Esophagus (tissue), 2 donors: ENCODE measurements at regions not wholly inside any gene's neighbourhood (a gene's known extent, or its start where the extent isn't known, plus 50 kb on each side); places are given as distances from the start of the nearest gene placed in this dataset.

ENCODE experiments used
- H3K27ac ChIP-seq, 2 donors: one replicate each; pipeline ENCODE4 v1.5.1; 2013; ENCODE audit warnings: low read depth in 2 of 2, mild to moderate bottlenecking in 2 of 2, inconsistent platforms in 1 of 2, low read length in 1 of 2, moderate library complexity in 1 of 2
- H3K27me3 ChIP-seq, 2 donors: one replicate each; pipeline ENCODE4 v1.6.1; 2013; ENCODE audit warnings: low read length in 2 of 2, control low read depth in 1 of 2, mild to moderate bottlenecking in 1 of 2; ENCODE audit not compliant: insufficient read depth in 2 of 2, control insufficient read depth in 1 of 2
- H3K36me3 ChIP-seq, 2 donors: one replicate each; pipeline ENCODE4 v1.6.1; 2013; ENCODE audit warnings: low read length in 1 of 2; ENCODE audit not compliant: control insufficient read depth in 2 of 2, insufficient read depth in 2 of 2
- H3K4me1 ChIP-seq, 2 donors: one replicate each; pipeline ENCODE4 v1.6.1; 2013; ENCODE audit warnings: low read length in 1 of 2; ENCODE audit not compliant: control insufficient read depth in 2 of 2, insufficient read depth in 2 of 2
- H3K4me3 ChIP-seq, 2 donors: one replicate each; pipeline ENCODE4 v1.5.1; 2013; ENCODE audit warnings: low read length in 2 of 2, mild to moderate bottlenecking in 2 of 2, low read depth in 1 of 2, moderate library complexity in 1 of 2
- H3K9me3 ChIP-seq, 2 donors: one replicate each; pipeline ENCODE4 v1.6.1; 2013; ENCODE audit warnings: mild to moderate bottlenecking in 2 of 2, low read depth in 1 of 2, low read length in 1 of 2, moderate library complexity in 1 of 2; ENCODE audit not compliant: control insufficient read depth in 2 of 2, insufficient read depth in 1 of 2
- WGBS, 2 donors: extraction: QIAGEN DNeasy Blood & Tissue Kit; methylation state at CpG; one replicate each; pipeline ENCODE4 v1.1.7; 2013; 5-methylcytosine and 5-hydroxymethylcytosine counted together
- donor health status: healthy with polysubstance abuse.
- donor health status: Bipolar disorder and iron deficiency.

GRCh38 chr15:38853608-38854007 is 289.0 kb upstream of the RASGRP1 start:
- no peaks in the 10 kb centered on the region for H3K9me3 ChIP-seq
- H3K4me3 ChIP-seq, result no peak overlapping the region
- H3K27ac ChIP-seq, result no peak overlapping the region
- H3K4me1 ChIP-seq, result no peaks in the 10 kb centered on the region
- H3K36me3 ChIP-seq, result no peaks in the 10 kb centered on the region
- 42 to 68% methylated on average over 1 of the region's 1 CpG for WGBS, 2 donors
- no peaks in the 10 kb centered on the region for H3K27me3 ChIP-seq

DNA sequence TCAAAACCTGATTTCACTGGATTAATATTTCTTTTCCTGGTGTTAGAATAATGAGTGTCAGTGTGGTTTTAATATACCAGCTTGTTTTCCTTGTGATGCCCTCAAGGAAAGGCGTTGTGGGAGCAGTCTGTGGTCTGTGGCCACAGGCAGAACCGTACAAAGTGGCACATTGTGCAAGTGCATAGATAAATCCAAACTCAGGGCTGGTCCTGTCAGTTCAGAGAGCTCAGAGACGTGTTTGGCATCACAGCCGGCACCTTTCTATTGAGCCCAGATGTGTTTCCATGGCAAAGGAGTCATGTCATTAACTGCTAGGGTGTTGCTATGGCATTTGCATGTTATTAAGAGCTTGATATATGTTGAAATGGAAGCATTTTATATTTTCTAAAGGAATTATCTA is 289.9 kb upstream of the RASGRP1 start:
- H3K4me1 ChIP-seq, result no peaks in the 10 kb centered on the region
- no peaks in the 10 kb centered on the region for H3K9me3 ChIP-seq
- H3K4me3 ChIP-seq, result no peak overlapping the region
- no peaks in the 10 kb centered on the region for H3K36me3 ChIP-seq
- no peak overlapping the region for H3K27ac ChIP-seq
- H3K27me3 ChIP-seq, result no peaks in the 10 kb centered on the region
- 44 to 50% methylated on average over 4 of the region's 4 CpGs for WGBS, 2 donors

- no peaks in the 10 kb centered on the region for H3K9me3 ChIP-seq
- WGBS, 2 donors, result 31 to 75% methylated on average over 1 of the region's 1 CpG
- H3K27me3 ChIP-seq, result no peaks in the 10 kb centered on the region
Observed at GRCh38 chr15:38857814-38858213, 293.2 kb upstream of the RASGRP1 start.

GRCh38 chr15:38859574-38859973 is 295.0 kb upstream of the RASGRP1 start:
- H3K27me3 ChIP-seq, result no peaks in the 10 kb centered on the region
- H3K27ac ChIP-seq, result no peak overlapping the region
- H3K9me3 ChIP-seq, result no peaks in the 10 kb centered on the region
- no peaks in the 10 kb centered on the region for H3K36me3 ChIP-seq
- no peak overlapping the region for H3K4me3 ChIP-seq
- 93% methylated on average over 2 of the region's 2 CpGs for WGBS, 2 donors
- H3K4me1 ChIP-seq, result no peaks in the 10 kb centered on the region

More at GRCh38 chr15:38857814-38858213, 293.2 kb upstream of the RASGRP1 start:
- H3K36me3 ChIP-seq, result no peaks in the 10 kb centered on the region
- no peak overlapping the region for H3K4me3 ChIP-seq
- no peaks in the 10 kb centered on the region for H3K4me1 ChIP-seq
- H3K27ac ChIP-seq, result no peak overlapping the region

DNA sequence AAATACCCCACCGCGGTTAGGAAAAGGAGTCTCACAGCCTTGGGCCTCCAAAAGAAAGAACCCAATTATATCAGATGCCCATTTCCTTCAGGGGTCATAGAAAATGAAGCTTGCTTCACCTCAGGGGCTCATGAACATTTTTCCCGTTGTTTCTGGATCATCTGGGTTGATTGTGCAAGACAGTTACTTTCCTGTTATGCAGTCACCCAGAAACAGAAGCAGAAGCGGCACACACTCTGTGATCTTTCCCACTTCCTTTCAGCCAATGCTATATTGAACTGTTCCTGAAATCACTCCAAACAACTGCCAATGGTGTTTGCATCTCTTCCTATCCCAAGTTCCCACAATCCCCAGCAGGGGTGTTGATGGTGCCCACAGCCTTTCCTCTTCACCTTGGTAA is 295.6 kb upstream of the RASGRP1 start:
- H3K27ac ChIP-seq, result no peak overlapping the region
- no peaks in the 10 kb centered on the region for H3K36me3 ChIP-seq
- H3K9me3 ChIP-seq, result no peaks in the 10 kb centered on the region
- H3K4me3 ChIP-seq, result no peak overlapping the region
- H3K27me3 ChIP-seq, result no peaks in the 10 kb centered on the region
- WGBS, 2 donors, result 69% methylated on average over 4 of the region's 4 CpGs
- H3K4me1 ChIP-seq, result no peaks in the 10 kb centered on the region

- no peak overlapping the region for H3K27ac ChIP-seq
- no peak overlapping the region for H3K4me3 ChIP-seq
- no peaks in the 10 kb centered on the region for H3K27me3 ChIP-seq
- no peaks in the 10 kb centered on the region for H3K36me3 ChIP-seq
- no peaks in the 10 kb centered on the region for H3K9me3 ChIP-seq
- H3K4me1 ChIP-seq, result no peaks in the 10 kb centered on the region
Observed at GRCh38 chr15:38860674-38861073, 296.1 kb upstream of the RASGRP1 start.

GRCh38 chr15:38861108-38861507 is 296.5 kb upstream of the RASGRP1 start:
- no peak overlapping the region for H3K4me3 ChIP-seq
- no peaks in the 10 kb centered on the region for H3K27me3 ChIP-seq
- no peaks in the 10 kb centered on the region for H3K4me1 ChIP-seq
- no peaks in the 10 kb centered on the region for H3K9me3 ChIP-seq
- H3K36me3 ChIP-seq, result no peaks in the 10 kb centered on the region
- H3K27ac ChIP-seq, result no peak overlapping the region

DNA sequence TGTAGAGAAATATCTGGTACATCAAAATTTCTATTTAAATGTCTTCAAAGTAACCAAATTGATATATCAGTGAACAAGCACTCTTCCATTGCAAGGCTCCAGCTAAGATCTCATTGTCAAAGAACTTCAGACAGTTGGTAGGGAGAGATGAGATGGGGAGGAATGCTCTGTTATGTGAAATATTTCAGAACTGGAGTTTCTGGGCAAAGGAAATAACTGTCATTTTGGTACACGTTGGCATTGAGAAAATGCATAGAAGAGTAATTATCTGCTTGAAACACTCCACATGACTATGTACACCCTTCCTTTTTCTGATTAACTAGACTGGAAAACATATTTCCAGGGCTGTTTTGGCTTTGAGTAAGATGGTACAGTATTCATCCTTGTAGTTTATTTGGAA is 297.5 kb upstream of the RASGRP1 start:
- H3K4me3 ChIP-seq, result no peak overlapping the region
- no peaks in the 10 kb centered on the region for H3K9me3 ChIP-seq
- 46 to 64% methylated on average over 1 of the region's 1 CpG for WGBS, 2 donors
- H3K4me1 ChIP-seq, result no peaks in the 10 kb centered on the region
- H3K27me3 ChIP-seq, result no peaks in the 10 kb centered on the region
- H3K36me3 ChIP-seq, result no peaks in the 10 kb centered on the region
- H3K27ac ChIP-seq, result no peak overlapping the region

DNA sequence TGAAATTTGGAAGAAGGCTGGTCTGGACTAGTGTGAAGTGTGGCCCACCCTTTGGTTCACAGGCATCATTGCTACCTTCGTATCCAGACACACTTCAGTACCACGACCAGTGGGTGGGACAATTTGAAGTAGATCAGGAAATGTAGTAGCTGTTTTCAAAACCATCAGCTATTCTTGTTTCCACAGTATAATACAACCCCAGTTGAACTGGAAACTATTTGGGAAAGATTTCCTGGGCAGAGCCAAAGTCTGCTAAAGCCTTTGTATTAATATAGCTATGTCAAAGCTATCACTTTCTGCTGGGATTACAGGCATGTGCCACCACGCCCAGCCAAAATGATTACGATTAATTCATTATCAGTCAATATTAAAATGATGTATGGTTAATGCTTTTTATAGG is 298.8 kb upstream of the RASGRP1 start:
- WGBS, 2 donors, result 70 to 84% methylated on average over 4 of the region's 4 CpGs
- no peaks in the 10 kb centered on the region for H3K36me3 ChIP-seq
- no peaks in the 10 kb centered on the region for H3K4me1 ChIP-seq
- H3K4me3 ChIP-seq, result no peak overlapping the region
- H3K27me3 ChIP-seq, result no peaks in the 10 kb centered on the region
- no peak overlapping the region for H3K27ac ChIP-seq
- no peaks in the 10 kb centered on the region for H3K9me3 ChIP-seq

DNA sequence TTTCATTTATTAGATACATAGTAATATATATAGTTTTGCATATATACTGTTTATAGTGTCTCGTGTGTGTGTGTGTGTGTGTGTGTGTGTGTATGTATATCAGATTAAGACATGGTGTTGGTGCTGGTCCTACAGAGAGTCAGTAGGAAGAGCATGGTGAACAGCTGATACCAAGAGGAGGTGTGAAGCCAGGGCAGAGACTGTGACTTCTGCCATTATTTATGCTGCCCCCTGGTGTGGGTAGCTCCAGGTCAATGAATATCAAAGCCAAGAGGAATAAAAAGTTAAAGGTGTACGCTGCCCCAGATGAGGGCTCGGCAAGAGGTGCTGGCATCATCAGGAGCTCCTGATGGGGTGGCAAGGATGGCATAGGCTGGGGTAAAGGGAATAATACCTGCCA is 299.5 kb upstream of the RASGRP1 start:
- no peaks in the 10 kb centered on the region for H3K36me3 ChIP-seq
- H3K27ac ChIP-seq, result no peak overlapping the region
- no peaks in the 10 kb centered on the region for H3K9me3 ChIP-seq
- no peaks in the 10 kb centered on the region for H3K4me1 ChIP-seq
- H3K27me3 ChIP-seq, result no peaks in the 10 kb centered on the region
- H3K4me3 ChIP-seq, result no peak overlapping the region
- 87 to 91% methylated on average over 3 of the region's 3 CpGs for WGBS, 2 donors
